Astrocyte of the cerebellum (primary cell): ENCODE measurements at regions not wholly inside any gene's neighbourhood (a gene's known extent, or its start where the extent isn't known, plus 50 kb on each side); places are given as distances from the start of the nearest gene placed in this dataset.

Source experiments
- DNase-seq: peaks from one replicate; pipeline ENCODE4 v3.0.0-alpha.2; 2011; ENCODE audit warnings: low read depth
- H3K4me3 ChIP-seq: 2 replicates; pipeline ENCODE4 v1.5.1; 2011; ENCODE audit warnings: mild to moderate bottlenecking, low read depth, low read length, moderate library complexity
- in situ Hi-C: cut with HindIII; loops from 2 replicates; pipeline ENCODE4 v1.10.0; 2017; ENCODE audit warnings: low sequenced_read_pairs
- TF ChIP-seq, protein P1 (sequence below): IDR thresholded peaks from 2 replicates; pipeline ENCODE4 v1.5.1; 2012; ENCODE audit warnings: low read length, low read depth, moderate library complexity, mild to moderate bottlenecking; ENCODE audit errors: missing control alignments

DNA sequence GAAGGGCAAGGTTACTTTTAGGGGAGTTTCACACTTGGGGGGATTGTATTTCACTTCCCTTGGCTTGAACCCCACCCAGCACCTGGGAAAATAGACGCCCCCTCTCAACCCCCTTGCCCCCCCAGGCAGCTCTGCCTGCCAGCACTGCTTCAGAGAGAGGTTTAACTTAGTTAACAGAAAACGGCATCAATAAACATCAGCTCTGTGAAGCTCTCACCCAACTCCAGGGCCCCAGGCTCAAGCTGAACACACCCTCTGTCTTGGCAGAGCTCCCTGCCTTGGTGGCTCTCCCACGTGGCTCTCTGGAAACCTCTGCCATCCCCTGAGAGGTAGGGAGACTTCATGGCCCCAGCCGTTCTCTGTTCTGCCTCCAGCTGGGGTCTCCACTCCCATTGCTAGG is 244.1 kb downstream of the ACKR3 start:
- TF ChIP-seq, protein P1, sequence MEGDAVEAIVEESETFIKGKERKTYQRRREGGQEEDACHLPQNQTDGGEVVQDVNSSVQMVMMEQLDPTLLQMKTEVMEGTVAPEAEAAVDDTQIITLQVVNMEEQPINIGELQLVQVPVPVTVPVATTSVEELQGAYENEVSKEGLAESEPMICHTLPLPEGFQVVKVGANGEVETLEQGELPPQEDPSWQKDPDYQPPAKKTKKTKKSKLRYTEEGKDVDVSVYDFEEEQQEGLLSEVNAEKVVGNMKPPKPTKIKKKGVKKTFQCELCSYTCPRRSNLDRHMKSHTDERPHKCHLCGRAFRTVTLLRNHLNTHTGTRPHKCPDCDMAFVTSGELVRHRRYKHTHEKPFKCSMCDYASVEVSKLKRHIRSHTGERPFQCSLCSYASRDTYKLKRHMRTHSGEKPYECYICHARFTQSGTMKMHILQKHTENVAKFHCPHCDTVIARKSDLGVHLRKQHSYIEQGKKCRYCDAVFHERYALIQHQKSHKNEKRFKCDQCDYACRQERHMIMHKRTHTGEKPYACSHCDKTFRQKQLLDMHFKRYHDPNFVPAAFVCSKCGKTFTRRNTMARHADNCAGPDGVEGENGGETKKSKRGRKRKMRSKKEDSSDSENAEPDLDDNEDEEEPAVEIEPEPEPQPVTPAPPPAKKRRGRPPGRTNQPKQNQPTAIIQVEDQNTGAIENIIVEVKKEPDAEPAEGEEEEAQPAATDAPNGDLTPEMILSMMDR, result no peak
- DNase-seq, result no peak
- in situ Hi-C loops, result no loop called here

DNA sequence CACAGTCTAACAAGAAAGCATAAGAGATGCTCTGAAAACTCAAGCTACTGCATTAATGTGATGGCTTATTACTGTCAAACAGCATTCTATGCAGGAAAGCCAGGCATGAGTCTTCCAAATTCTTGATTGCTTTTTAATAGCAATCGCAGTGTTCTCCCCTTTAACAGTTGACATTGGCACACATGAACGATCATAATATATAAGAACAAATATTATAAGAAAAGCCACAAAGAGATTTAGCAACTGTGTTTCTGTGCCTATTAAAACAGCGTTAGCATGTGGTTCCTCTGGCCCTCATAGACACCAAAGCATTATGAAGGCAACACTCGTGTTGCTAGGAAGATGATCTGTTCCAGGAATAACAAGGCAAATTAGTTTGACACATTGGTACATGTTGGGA is 245.0 kb downstream of the ACKR3 start:
- in situ Hi-C loops, result no loop called here
- TF ChIP-seq, protein P1, result no peak
- no peak overlapping the region for H3K4me3 ChIP-seq
- DNase-seq, result no peak

More for the DNA sequence above, 244.1 kb downstream of the ACKR3 start:
- no peak overlapping the region for H3K4me3 ChIP-seq

- no peak for DNase-seq
- in situ Hi-C loops, result no loop called here
- no peak overlapping the region for H3K4me3 ChIP-seq
- TF ChIP-seq, protein P1, result no peak
Measured at GRCh38 chr2:236815746-236816145, 246.1 kb downstream of the ACKR3 start.

- TF ChIP-seq, protein P1, result no peak
Measured at GRCh38 chr2:236816197-236817170, 246.9 kb downstream of the ACKR3 start.

DNA sequence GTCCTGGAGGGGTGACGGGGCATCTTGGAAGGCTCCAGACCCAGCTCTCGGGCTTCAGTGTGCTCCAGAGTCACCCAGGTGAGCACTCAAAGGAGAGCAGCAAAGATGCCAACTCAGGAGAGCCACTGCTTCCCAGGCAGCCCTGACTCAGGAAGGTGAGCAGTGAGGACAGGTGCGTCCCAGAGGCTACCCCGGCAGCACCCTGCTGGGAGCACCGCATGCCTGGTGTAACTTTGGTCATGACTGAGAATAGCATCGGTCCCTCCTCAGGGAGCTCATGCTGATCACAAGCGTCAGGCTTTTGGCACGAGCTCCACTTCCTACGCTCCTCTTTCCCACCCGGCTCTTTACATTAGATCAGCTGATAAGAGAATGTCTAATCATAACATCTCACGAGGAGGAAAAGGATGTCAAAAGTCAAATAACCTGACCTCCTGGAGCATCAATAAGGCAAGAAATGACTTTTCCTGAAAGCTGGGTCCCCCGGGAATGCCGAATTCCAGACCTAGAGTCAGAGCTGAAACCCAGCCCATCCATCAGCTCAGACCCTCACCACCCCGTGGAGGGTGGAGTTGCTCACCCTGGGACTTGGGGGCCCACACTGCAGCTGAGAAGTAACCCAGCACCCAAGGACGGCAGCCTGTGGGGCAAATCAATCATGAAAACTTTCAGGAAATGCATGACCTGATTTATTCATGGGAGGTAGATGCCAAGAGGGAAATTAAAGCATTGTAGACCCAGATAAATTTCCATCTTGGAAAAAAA is 248.8 kb downstream of the ACKR3 start:
- no peak for DNase-seq
- in situ Hi-C loops, result no loop called here
- H3K4me3 ChIP-seq, result no peak overlapping the region
- TF ChIP-seq, protein P1, result no peak

More at GRCh38 chr2:236816197-236817170, 246.9 kb downstream of the ACKR3 start:
- in situ Hi-C loops, result no loop called here
- DNase-seq, result no peak
- H3K4me3 ChIP-seq, result no peak overlapping the region

DNA sequence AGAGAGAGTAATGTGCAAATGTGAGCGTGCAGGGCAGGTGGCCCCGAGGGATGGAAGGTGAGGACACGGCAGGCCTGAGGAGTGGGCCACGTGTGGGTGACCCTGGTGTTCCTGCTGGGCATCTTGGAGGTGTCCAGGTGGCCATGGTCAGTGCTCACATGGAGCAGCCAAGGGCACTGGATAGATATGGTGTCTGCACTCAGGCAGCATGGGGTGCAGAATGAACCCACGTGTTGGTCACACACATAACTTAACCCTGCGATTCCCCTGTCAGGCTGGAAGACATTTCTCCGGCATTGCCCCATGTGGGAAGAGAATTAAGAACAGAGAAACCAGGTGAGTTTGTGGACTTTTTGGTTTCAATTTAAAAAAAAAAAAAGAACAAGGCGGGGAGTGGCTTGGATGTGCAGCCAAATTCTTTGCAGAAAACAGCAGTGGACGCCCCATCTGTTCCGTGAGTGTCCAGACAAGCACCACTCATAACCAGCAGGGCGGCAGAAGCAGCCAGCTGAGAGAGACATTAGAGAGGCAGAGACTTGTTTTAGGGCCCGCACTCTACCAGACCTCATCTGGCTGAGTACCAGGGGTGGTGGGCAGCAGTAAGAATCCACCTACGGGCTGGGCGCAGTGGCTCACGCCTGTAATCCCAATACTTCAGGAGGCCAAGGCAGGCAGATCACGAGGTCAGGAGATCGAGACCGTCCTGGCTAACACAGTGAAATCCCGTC is 249.8 kb downstream of the ACKR3 start:
- DNase-seq, result no peak
- H3K4me3 ChIP-seq, result no peak overlapping the region
- in situ Hi-C loops, result no loop called here
- TF ChIP-seq, protein P1, result no peak
